ENCODE measurements at regions not wholly inside any gene's neighbourhood (a gene's known extent, or its start where the extent isn't known, plus 50 kb on each side); places are given as distances from the start of the nearest gene placed in this dataset.

GRCh38 chr5:74028976-74029375 lies 403.0 kb downstream of the ARHGEF28 start:
- TF ChIP-seq CTCF (IDR thresholded peaks at IDR 0.05; ENCODE audit: poor library complexity, severe bottlenecking) (no peak), EZH2 (IDR thresholded peaks at IDR 0.05; ENCODE audit: borderline replicate concordance, insufficient read depth, low read length, poor library complexity, severe bottlenecking) (no peak), POLR2AphosphoS5 (IDR thresholded peaks at IDR 0.05) (no peak), RAD21 (conservative IDR thresholded peaks at IDR 0.05) (no peak), TAF1 (IDR thresholded peaks at IDR 0.05; ENCODE audit: low read depth) (no peak), MXI1 (conservative IDR thresholded peaks at IDR 0.05; ENCODE audit: poor library complexity, severe bottlenecking) (no peak), EP300 (conservative IDR thresholded peaks at IDR 0.05; ENCODE audit: poor library complexity, severe bottlenecking) (no peak), SMC3 (conservative IDR thresholded peaks at IDR 0.05; ENCODE audit: poor library complexity) (no peak)
